Omental fat pad (tissue), 3 donors: ENCODE measurements at regions not wholly inside any gene's neighbourhood (a gene's known extent, or its start where the extent isn't known, plus 50 kb on each side); places are given as distances from the start of the nearest gene placed in this dataset.

ENCODE experiments used
- ATAC-seq: fragments of 150-250 bp; one replicate; pipeline ENCODE4 v1.9.1; 2016; ENCODE audit warnings: mild to moderate bottlenecking, moderate library complexity; ENCODE audit not compliant: low FRiP score
- DNase-seq: peaks from one replicate; pipeline ENCODE4 v3.0.0-alpha.2; 2019; ENCODE audit warnings: low spot score
- TF ChIP-seq, protein P1 (sequence below), 3 donors: fragments of 450-650 bp; IDR thresholded peaks; one replicate each; pipeline ENCODE4 v1.5.1; 2016 to 2017; ENCODE audit warnings: antibody characterized with exemption in 3 of 3, mild to moderate bottlenecking in 3 of 3, moderate library complexity in 2 of 3

DNA sequence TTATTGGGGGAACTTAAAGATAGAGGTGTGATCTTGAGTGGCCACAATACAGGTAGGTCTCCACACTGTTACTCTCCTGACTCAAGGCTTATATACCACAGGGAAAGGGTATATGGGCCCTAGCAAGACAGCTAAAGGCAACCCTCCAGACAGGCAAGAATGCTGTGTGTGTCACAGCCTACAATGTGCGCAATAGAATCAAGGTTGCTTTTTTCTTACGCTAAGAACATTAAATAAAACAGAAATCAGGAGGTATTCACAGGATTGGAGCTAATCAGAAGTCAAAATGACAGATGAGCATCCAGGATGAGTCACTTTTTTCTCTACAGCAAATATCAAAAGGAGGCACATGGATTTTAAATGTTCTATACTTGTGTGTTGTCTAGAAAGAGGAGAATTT lies 1797.9 kb upstream of the SEL1L start:
- TF ChIP-seq, protein P1, sequence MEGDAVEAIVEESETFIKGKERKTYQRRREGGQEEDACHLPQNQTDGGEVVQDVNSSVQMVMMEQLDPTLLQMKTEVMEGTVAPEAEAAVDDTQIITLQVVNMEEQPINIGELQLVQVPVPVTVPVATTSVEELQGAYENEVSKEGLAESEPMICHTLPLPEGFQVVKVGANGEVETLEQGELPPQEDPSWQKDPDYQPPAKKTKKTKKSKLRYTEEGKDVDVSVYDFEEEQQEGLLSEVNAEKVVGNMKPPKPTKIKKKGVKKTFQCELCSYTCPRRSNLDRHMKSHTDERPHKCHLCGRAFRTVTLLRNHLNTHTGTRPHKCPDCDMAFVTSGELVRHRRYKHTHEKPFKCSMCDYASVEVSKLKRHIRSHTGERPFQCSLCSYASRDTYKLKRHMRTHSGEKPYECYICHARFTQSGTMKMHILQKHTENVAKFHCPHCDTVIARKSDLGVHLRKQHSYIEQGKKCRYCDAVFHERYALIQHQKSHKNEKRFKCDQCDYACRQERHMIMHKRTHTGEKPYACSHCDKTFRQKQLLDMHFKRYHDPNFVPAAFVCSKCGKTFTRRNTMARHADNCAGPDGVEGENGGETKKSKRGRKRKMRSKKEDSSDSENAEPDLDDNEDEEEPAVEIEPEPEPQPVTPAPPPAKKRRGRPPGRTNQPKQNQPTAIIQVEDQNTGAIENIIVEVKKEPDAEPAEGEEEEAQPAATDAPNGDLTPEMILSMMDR (IDR thresholded peaks at IDR 0.05) = no peak
- DNase-seq = no peak
- ATAC-seq = no peak

DNA sequence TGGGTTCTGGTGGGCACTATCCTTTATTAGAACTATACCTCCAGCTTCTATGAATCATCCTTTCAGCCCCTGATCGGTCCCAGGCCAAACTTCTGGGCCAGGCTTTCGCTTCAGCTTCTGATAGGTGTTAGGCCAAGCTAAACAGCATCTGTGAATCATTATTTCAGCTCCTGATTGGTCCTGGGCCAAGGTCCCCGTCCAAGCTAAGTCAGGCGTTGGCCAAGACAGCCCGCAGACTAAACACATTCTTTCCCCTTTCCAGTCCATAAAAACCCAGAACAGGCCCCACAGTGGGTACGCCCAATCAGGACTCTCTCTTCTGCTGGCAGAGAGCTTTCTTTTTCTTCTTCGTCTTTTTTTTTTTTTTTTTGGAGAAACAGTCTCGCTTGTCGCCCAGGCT lies 1808.9 kb upstream of the SEL1L start:
- DNase-seq (no peak), ATAC-seq (no peak)

DNA sequence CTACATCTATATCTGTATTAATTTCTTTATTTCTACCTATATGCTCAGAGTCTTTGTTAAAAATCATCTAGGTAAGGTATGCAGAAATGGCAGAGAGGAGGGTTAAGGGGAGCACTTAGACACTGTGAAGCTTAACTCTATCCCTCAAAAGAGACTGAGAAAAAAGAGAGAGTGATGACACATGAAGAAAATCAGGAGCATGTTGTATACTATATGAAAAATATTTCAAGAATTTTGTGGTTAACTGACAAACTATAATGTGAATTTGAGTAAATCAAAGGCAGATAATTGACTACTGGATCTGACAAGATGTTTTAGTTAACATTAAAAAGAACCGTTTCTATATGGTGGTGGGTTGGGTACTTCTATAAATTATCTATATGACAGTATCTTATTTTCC lies 1814.2 kb upstream of the SEL1L start:
- ATAC-seq = no peak
- DNase-seq = no peak
- TF ChIP-seq, protein P1 (IDR thresholded peaks at IDR 0.05) = no peak

More for the DNA sequence above, 1808.9 kb upstream of the SEL1L start:
- TF ChIP-seq, protein P1 (IDR thresholded peaks at IDR 0.05) = no peak

DNA sequence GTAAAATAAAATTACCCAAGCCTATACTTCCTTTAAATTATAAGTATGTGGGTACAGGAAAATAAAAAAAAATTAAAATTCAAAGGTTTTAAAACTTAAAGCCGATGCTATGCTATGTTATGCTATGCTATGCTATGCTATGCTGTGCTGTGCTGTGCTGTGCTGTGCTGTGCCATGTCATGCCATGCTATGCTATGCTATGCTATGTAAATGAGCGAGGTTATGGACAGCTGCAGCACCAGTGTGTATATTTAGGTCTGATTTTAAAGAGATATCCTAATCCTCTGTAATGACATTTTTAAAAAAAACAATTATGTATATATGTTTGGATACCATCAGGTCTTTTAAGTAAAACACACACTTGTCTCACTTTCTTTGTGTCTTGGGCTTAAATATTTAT lies 1822.0 kb upstream of the SEL1L start:
- ATAC-seq (no peak), DNase-seq (no peak)
- TF ChIP-seq, protein P1 (IDR thresholded peaks at IDR 0.05) = no peak

DNA sequence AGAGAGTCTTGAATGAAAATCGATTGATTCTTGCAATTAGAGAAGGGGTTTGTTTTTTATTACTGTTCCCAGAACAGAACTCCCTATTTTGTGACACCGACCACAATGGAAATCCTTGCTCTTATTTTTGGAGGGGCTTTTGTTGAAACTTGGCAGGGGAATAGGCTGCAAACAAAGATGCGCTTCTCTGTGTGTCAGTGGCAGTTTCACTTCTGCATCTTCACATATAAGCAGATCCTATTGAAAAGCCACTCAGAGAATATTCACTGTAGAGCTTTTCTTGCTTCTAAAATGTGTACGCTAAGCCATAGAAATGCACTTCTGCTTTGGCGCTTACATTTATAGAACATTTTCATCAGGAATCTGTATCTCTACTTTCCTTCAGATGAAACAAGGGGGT lies 1822.4 kb upstream of the SEL1L start:
- ATAC-seq (no peak), DNase-seq (no peak)
- TF ChIP-seq, protein P1 (IDR thresholded peaks at IDR 0.05) = no peak

DNA sequence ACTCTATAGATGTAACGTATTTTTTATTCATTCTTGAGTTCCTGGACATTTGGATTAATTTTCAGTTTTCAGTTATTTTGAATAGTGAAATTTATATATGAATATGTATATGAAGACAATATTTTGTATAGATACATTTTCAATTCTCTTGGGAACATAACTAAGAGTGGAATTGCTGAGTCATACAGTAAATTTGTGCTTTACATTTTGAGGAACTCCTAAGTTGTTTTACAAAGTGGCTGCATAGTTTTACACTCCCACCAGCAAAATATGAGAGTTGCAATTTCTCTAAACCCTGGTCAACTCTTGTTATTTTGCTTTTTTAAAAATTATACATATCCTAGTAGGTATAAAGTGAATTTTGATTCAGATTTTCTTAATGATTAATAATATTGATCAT lies 1838.6 kb upstream of the SEL1L start:
- ATAC-seq (no peak), DNase-seq (no peak)
- TF ChIP-seq, protein P1 (IDR thresholded peaks at IDR 0.05) = no peak

DNA sequence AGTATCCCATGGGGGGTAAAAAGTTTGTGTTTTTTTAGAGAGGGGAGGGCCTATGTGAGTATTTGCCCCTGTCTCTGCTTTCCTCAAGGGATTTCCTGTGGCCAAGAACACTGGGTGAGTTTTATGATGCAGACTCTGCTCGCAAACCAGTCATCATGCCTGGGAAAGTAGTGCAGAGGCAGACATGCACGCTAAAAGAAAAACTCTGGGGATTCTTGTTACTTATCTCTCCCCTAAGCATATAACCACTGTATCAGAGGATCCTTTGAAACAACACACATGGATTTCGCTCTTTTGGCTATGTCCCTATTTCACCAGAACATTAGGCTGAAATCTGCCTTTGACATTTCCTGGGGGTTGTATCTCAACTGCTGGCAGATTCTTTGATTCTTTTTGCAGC lies 1845.8 kb upstream of the SEL1L start:
- TF ChIP-seq, protein P1 (IDR thresholded peaks at IDR 0.05) = no peak
- DNase-seq (no peak), ATAC-seq (no peak)
